ENCODE measurements at regions not wholly inside any gene's neighbourhood (a gene's known extent, or its start where the extent isn't known, plus 50 kb on each side); places are given as distances from the start of the nearest gene placed in this dataset.

GRCh38 chr4:43898836-43899235 is 549.8 kb downstream of the KCTD8 start:
- TF ChIP-seq, protein P1, sequence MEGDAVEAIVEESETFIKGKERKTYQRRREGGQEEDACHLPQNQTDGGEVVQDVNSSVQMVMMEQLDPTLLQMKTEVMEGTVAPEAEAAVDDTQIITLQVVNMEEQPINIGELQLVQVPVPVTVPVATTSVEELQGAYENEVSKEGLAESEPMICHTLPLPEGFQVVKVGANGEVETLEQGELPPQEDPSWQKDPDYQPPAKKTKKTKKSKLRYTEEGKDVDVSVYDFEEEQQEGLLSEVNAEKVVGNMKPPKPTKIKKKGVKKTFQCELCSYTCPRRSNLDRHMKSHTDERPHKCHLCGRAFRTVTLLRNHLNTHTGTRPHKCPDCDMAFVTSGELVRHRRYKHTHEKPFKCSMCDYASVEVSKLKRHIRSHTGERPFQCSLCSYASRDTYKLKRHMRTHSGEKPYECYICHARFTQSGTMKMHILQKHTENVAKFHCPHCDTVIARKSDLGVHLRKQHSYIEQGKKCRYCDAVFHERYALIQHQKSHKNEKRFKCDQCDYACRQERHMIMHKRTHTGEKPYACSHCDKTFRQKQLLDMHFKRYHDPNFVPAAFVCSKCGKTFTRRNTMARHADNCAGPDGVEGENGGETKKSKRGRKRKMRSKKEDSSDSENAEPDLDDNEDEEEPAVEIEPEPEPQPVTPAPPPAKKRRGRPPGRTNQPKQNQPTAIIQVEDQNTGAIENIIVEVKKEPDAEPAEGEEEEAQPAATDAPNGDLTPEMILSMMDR (conservative IDR thresholded peaks at IDR 0.05; ENCODE audit: low read depth in 2 of 2), result no peak
- TF ChIP-seq, protein P2, sequence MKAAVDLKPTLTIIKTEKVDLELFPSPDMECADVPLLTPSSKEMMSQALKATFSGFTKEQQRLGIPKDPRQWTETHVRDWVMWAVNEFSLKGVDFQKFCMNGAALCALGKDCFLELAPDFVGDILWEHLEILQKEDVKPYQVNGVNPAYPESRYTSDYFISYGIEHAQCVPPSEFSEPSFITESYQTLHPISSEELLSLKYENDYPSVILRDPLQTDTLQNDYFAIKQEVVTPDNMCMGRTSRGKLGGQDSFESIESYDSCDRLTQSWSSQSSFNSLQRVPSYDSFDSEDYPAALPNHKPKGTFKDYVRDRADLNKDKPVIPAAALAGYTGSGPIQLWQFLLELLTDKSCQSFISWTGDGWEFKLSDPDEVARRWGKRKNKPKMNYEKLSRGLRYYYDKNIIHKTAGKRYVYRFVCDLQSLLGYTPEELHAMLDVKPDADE (IDR thresholded peaks at IDR 0.05), result no peak
- no peak for TF ChIP-seq EZH2 (IDR thresholded peaks at IDR 0.05; ENCODE audit: low read depth, unreplicated experiment)
- no peak for TF ChIP-seq POLR2AphosphoS5 (IDR thresholded peaks at IDR 0.05; ENCODE audit: low read depth)
- no peak for TF ChIP-seq EZH2phosphoT487 (IDR thresholded peaks at IDR 0.05; ENCODE audit: unreplicated experiment)
- no peak for TF ChIP-seq JUNB (IDR thresholded peaks at IDR 0.05; ENCODE audit: unreplicated experiment)
- TF ChIP-seq ZNF114 (CRISPR knock-in tag; IDR thresholded peaks at IDR 0.05), result no peak
- TF ChIP-seq REST (IDR thresholded peaks at IDR 0.05; ENCODE audit: unreplicated experiment), result no peak
- TF ChIP-seq ZNF331 (CRISPR knock-in tag; IDR thresholded peaks at IDR 0.05; ENCODE audit: low read depth), result no peak
- TF ChIP-seq NANOG (IDR thresholded peaks at IDR 0.05; ENCODE audit: borderline replicate concordance), result no peak

All from GM23338 (cell line).